Hepatocyte (in vitro differentiated cells): ENCODE measurements at regions not wholly inside any gene's neighbourhood (a gene's known extent, or its start where the extent isn't known, plus 50 kb on each side); places are given as distances from the start of the nearest gene placed in this dataset.
"Not testable (repeated sequence)": the region's sequence is repeated elsewhere in the genome, so short reads cannot be mapped to it uniquely, and the experiment has no call there.

Source experiments
- EZH2 ChIP-seq: fragments of 200-600 bp; sonication (generic); IDR thresholded peaks from 2 replicates; pipeline ENCODE4 v1.6.1; 2016; ENCODE audit warnings: antibody characterized with exemption, mild to moderate bottlenecking, borderline replicate concordance
- TF ChIP-seq, protein P1 (sequence below): fragments of 200-600 bp; sonication (generic); IDR thresholded peaks from 2 replicates; pipeline ENCODE4 v1.5.1; 2016; ENCODE audit warnings: antibody characterized with exemption, mild to moderate bottlenecking; ENCODE audit not compliant: poor library complexity

DNA sequence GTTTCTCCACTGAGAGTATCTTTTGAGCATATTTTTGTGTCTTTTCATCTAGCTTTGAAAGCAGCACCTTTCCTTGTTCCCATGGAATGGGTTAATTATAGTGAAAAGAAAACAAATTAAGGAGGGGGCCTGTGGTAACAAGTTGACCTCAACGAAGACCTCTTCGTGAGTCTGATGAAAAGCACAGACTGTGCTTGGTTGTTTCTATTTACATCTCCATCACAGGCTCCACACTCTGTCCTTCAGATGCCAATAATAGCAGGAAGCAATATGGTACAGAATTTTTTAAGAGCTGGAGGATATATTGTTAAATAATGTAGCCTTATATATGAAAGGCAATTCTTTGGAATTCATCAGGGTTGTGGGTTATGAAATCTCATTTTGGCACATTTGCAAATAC lies 366.7 kb upstream of the OR4C13 start:
- TF ChIP-seq, protein P1, sequence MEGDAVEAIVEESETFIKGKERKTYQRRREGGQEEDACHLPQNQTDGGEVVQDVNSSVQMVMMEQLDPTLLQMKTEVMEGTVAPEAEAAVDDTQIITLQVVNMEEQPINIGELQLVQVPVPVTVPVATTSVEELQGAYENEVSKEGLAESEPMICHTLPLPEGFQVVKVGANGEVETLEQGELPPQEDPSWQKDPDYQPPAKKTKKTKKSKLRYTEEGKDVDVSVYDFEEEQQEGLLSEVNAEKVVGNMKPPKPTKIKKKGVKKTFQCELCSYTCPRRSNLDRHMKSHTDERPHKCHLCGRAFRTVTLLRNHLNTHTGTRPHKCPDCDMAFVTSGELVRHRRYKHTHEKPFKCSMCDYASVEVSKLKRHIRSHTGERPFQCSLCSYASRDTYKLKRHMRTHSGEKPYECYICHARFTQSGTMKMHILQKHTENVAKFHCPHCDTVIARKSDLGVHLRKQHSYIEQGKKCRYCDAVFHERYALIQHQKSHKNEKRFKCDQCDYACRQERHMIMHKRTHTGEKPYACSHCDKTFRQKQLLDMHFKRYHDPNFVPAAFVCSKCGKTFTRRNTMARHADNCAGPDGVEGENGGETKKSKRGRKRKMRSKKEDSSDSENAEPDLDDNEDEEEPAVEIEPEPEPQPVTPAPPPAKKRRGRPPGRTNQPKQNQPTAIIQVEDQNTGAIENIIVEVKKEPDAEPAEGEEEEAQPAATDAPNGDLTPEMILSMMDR, result not testable (repeated sequence)
- not testable (repeated sequence) for TF ChIP-seq EZH2
